NCI-H345 (cell line): ENCODE measurements at regions not wholly inside any gene's neighbourhood (a gene's known extent, or its start where the extent isn't known, plus 50 kb on each side); places are given as distances from the start of the nearest gene placed in this dataset.
A peak's percentile ranks its signal among the peaks of the same experiment; 100 is the strongest.
"Not testable (repeated sequence)": the region's sequence is repeated elsewhere in the genome, so short reads cannot be mapped to it uniquely, and the experiment has no call there.

Source experiments
- DNase-seq: peaks from one replicate; lab custom pipeline; 2025; lab: John Stamatoyannopoulos, UW

GRCh38 chr3:6421666-6422445, 439.1 kb upstream of the GRM7 start:
- DNase-seq = no peak

GRCh38 chr3:6425289-6425820, 435.6 kb upstream of the GRM7 start:
- DNase-seq = no peak

- not testable (repeated sequence) for DNase-seq
Observed at GRCh38 chr3:6428276-6428675, 432.6 kb upstream of the GRM7 start.

GRCh38 chr3:6435951-6436350, 425.0 kb upstream of the GRM7 start:
- no peak for DNase-seq

GRCh38 chr3:6437631-6438030, 423.3 kb upstream of the GRM7 start:
- no peak for DNase-seq

GRCh38 chr3:6438031-6438430, 422.9 kb upstream of the GRM7 start:
- no peak for DNase-seq

- no peak for DNase-seq
Observed at GRCh38 chr3:6439226-6439625, 421.7 kb upstream of the GRM7 start.

GRCh38 chr3:6439824-6440223, 421.1 kb upstream of the GRM7 start:
- no peak for DNase-seq

- DNase-seq = no peak
Observed at GRCh38 chr3:6444888-6445658, 415.8 kb upstream of the GRM7 start.

- no peak for DNase-seq
Observed at GRCh38 chr3:6447166-6447801, 413.6 kb upstream of the GRM7 start.

GRCh38 chr3:6448011-6448410, 412.9 kb upstream of the GRM7 start:
- no peak for DNase-seq

GRCh38 chr3:6449099-6449498, 411.8 kb upstream of the GRM7 start:
- DNase-seq = no peak

GRCh38 chr3:6452974-6453373, 407.9 kb upstream of the GRM7 start:
- no peak for DNase-seq

GRCh38 chr3:6455031-6455430, 405.9 kb upstream of the GRM7 start:
- no peak for DNase-seq

GRCh38 chr3:6467186-6467585, 393.7 kb upstream of the GRM7 start:
- no peak for DNase-seq

- no peak for DNase-seq
Observed at GRCh38 chr3:6468589-6468988, 392.3 kb upstream of the GRM7 start.

- DNase-seq = no peak
Observed at GRCh38 chr3:6471744-6472143, 389.2 kb upstream of the GRM7 start.

- peak; percentile 7 for DNase-seq
Observed at GRCh38 chr3:6490487-6491327, 370.2 kb upstream of the GRM7 start.

GRCh38 chr3:6491768-6492167, 369.1 kb upstream of the GRM7 start:
- no peak for DNase-seq

- no peak for DNase-seq
Observed at GRCh38 chr3:6492306-6492705, 368.6 kb upstream of the GRM7 start.

- not testable (repeated sequence) for DNase-seq
Observed at GRCh38 chr3:6498944-6499343, 362.0 kb upstream of the GRM7 start.

GRCh38 chr3:6504347-6504746, 356.6 kb upstream of the GRM7 start:
- no peak for DNase-seq
